Stomach (tissue), 4 donors: ENCODE measurements at regions not wholly inside any gene's neighbourhood (a gene's known extent, or its start where the extent isn't known, plus 50 kb on each side); places are given as distances from the start of the nearest gene placed in this dataset.

Source experiments
- EP300 ChIP-seq: sonication (generic); formaldehyde crosslinking; IDR thresholded peaks from one replicate; pipeline ENCODE4 v1.6.1; 2017; ENCODE audit warnings: antibody characterized with exemption
- POLR2A ChIP-seq, 4 donors: fragments of 450-650 bp; IDR thresholded peaks; one replicate each; pipeline ENCODE4 v1.6.1; 2016; ENCODE audit warnings: antibody characterized with exemption in 4 of 4, control low read depth in 2 of 4, mild to moderate bottlenecking in 1 of 4, moderate library complexity in 1 of 4
- POLR2AphosphoS5 ChIP-seq, 3 donors: sonication (generic); formaldehyde crosslinking; IDR thresholded peaks; one replicate each; pipeline ENCODE4 v1.6.1; 2016; ENCODE audit warnings: antibody characterized with exemption in 3 of 3
- TF ChIP-seq, protein P1 (sequence below), 7 experiments: fragments of 450-650 bp in 4 of 7; fragments of 200-600 bp in 3 of 7; sonication (generic) in 3 of 7; IDR thresholded peaks; one replicate each; pipeline ENCODE4 v1.5.1; 2016 to 2019; ENCODE audit warnings: antibody characterized with exemption in 7 of 7, control low read depth in 2 of 7, mild to moderate bottlenecking in 1 of 7

DNA sequence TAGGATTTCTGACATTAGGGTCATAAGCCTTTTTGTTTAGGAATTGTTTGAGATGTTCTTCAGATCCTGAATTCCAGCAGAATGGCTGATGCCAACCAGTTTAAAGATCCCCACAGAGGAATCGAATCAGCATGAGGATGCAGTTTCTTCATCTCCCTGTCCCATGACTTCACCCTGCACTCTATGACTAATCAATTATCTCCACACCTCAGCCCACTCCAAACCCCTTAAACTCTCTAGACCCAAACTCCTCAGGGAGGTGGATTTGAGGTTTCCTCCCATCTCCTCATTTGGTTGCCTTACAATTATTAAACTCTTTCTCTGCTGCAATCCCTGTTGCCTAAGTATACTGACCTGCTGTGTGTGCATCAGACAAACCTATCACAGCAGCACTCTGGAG lies 86.5 kb upstream of the CRY1 start:
- TF ChIP-seq, protein P1, sequence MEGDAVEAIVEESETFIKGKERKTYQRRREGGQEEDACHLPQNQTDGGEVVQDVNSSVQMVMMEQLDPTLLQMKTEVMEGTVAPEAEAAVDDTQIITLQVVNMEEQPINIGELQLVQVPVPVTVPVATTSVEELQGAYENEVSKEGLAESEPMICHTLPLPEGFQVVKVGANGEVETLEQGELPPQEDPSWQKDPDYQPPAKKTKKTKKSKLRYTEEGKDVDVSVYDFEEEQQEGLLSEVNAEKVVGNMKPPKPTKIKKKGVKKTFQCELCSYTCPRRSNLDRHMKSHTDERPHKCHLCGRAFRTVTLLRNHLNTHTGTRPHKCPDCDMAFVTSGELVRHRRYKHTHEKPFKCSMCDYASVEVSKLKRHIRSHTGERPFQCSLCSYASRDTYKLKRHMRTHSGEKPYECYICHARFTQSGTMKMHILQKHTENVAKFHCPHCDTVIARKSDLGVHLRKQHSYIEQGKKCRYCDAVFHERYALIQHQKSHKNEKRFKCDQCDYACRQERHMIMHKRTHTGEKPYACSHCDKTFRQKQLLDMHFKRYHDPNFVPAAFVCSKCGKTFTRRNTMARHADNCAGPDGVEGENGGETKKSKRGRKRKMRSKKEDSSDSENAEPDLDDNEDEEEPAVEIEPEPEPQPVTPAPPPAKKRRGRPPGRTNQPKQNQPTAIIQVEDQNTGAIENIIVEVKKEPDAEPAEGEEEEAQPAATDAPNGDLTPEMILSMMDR (IDR thresholded peaks at IDR 0.05): no peak
- no peak for TF ChIP-seq POLR2A (IDR thresholded peaks at IDR 0.05)
- TF ChIP-seq EP300: no peak
- no peak for TF ChIP-seq POLR2AphosphoS5 (IDR thresholded peaks at IDR 0.05)
